HL-60 (cell line): ENCODE measurements at regions not wholly inside any gene's neighbourhood (a gene's known extent, or its start where the extent isn't known, plus 50 kb on each side); places are given as distances from the start of the nearest gene placed in this dataset.
"Not testable (repeated sequence)": the region's sequence is repeated elsewhere in the genome, so short reads cannot be mapped to it uniquely, and the experiment has no call there.

Source experiments
- DNase-seq, 2 experiments: peaks; one replicate each; pipeline ENCODE4 v3.0.0-alpha.2; 2010 to 2020; ENCODE audit warnings: low read depth in 1 of 2, low spot score in 1 of 2
- H3K27ac ChIP-seq: fragments of 250-450 bp; sonication (Bioruptor Pico); replicated peaks from 2 replicates; pipeline ENCODE4 v1.5.1; 2020; ENCODE audit warnings: mild to moderate bottlenecking, moderate library complexity
- H3K27me3 ChIP-seq: fragments of 250-450 bp; sonication (Bioruptor Pico); 2 replicates; pipeline ENCODE4 v1.5.1; 2021; ENCODE audit warnings: mild to moderate bottlenecking, moderate library complexity; ENCODE audit not compliant: insufficient read depth, poor library complexity, severe bottlenecking
- H3K4me3 ChIP-seq: replicated peaks from 2 replicates; pipeline ENCODE4 v1.5.1; 2011; ENCODE audit warnings: mild to moderate bottlenecking, control low read depth, low read length; ENCODE audit not compliant: insufficient read depth
- CTCF ChIP-seq: IDR thresholded peaks from one replicate; pipeline ENCODE4 v1.5.1; 2011; ENCODE audit warnings: low read length, control low read depth, inconsistent platforms; ENCODE audit not compliant: insufficient read depth
- GABPA ChIP-seq: IDR thresholded peaks from 2 replicates; pipeline ENCODE4 v1.6.1; 2012; ENCODE audit warnings: low read depth
- POLR2AphosphoS5 ChIP-seq: IDR thresholded peaks from 2 replicates; pipeline ENCODE4 v1.6.1; 2012; ENCODE audit warnings: low read depth
- REST ChIP-seq: IDR thresholded peaks from 2 replicates; pipeline ENCODE4 v1.6.1; 2012; ENCODE audit warnings: low read depth; ENCODE audit not compliant: insufficient replicate concordance
- SPI1 ChIP-seq: IDR thresholded peaks from 2 replicates; pipeline ENCODE4 v1.6.1; 2012; ENCODE audit warnings: low read depth, mild to moderate bottlenecking, borderline replicate concordance

- no peak for DNase-seq
- H3K27me3 ChIP-seq, result no peaks in the 10 kb centered on the region
- no peak overlapping the region for H3K4me3 ChIP-seq
- TF ChIP-seq GABPA (no peak), SPI1 (peak; percentile 67)
- H3K27ac ChIP-seq, result no peak overlapping the region
Measured at GRCh38 chr13:60836821-60837220, 439.8 kb downstream of the TDRD3 start.

GRCh38 chr13:60811581-60811980 is 414.6 kb downstream of the TDRD3 start:
- H3K27me3 ChIP-seq, result no peaks in the 10 kb centered on the region
- TF ChIP-seq POLR2AphosphoS5 (no peak), SPI1 (no peak), CTCF (no peak), REST (no peak), GABPA (no peak)
- DNase-seq, result no peak
- H3K27ac ChIP-seq, result no peak overlapping the region
- no peak overlapping the region for H3K4me3 ChIP-seq

GRCh38 chr13:60805640-60806039 is 408.6 kb downstream of the TDRD3 start:
- DNase-seq, H3K27ac ChIP-seq, H3K4me3 ChIP-seq, H3K27me3 ChIP-seq: not testable (repeated sequence)

GRCh38 chr13:60798503-60798902 is 401.5 kb downstream of the TDRD3 start:
- DNase-seq, result no peak
- TF ChIP-seq GABPA, result no peak
- no peak for TF ChIP-seq SPI1
- TF ChIP-seq POLR2AphosphoS5, result no peak
- no peak for TF ChIP-seq REST
- TF ChIP-seq CTCF, result no peak
- Histone ChIP-seq H3K27me3 (no peaks in the 10 kb centered on the region), H3K27ac (no peak overlapping the region), H3K4me3 (no peak overlapping the region)

- no peak for DNase-seq
- Histone ChIP-seq H3K4me3 (no peak overlapping the region), H3K27ac (no peak overlapping the region), H3K27me3 (no peaks in the 10 kb centered on the region)
- TF ChIP-seq SPI1 (no peak), GABPA (no peak), REST (no peak), CTCF (no peak), POLR2AphosphoS5 (no peak)
Measured at GRCh38 chr13:60797112-60797511, 400.1 kb downstream of the TDRD3 start.
